IMR-90 (cell line): ENCODE measurements at regions not wholly inside any gene's neighbourhood (a gene's known extent, or its start where the extent isn't known, plus 50 kb on each side); places are given as distances from the start of the nearest gene placed in this dataset.

Experiments used
- BHLHE40 ChIP-seq: fragments of 150-350 bp; IDR thresholded peaks from 2 replicates; pipeline ENCODE4 v1.6.1; 2016; ENCODE audit warnings: mild to moderate bottlenecking, low read depth, low read length
- CEBPB ChIP-seq: IDR thresholded peaks from 2 replicates; pipeline ENCODE4 v1.6.1; 2012; ENCODE audit warnings: low read depth, low read length, improper control_type of control experiment
- CHD1 ChIP-seq: IDR thresholded peaks from 2 replicates; pipeline ENCODE4 v1.6.1; 2012; ENCODE audit warnings: low read depth, low read length, improper control_type of control experiment
- CTCF ChIP-seq: conservative IDR thresholded peaks from 2 replicates; pipeline ENCODE4 v1.5.1; 2012; ENCODE audit warnings: mild to moderate bottlenecking, low read depth, low read length, improper control_type of control experiment
- ELK1 ChIP-seq: fragments of 150-350 bp; IDR thresholded peaks from 2 replicates; pipeline ENCODE4 v1.6.1; 2016; ENCODE audit warnings: low read depth, mild to moderate bottlenecking, low read length, moderate library complexity, borderline replicate concordance
- MAFK ChIP-seq: IDR thresholded peaks from 2 replicates; pipeline ENCODE4 v1.6.1; 2012; ENCODE audit warnings: low read depth, low read length, improper control_type of control experiment
- MAZ ChIP-seq: IDR thresholded peaks from 2 replicates; pipeline ENCODE4 v1.6.1; 2012; ENCODE audit warnings: low read depth, mild to moderate bottlenecking, low read length, improper control_type of control experiment, moderate library complexity, borderline replicate concordance
- MXI1 ChIP-seq: IDR thresholded peaks from 2 replicates; pipeline ENCODE4 v1.6.1; 2012; ENCODE audit warnings: low read depth, mild to moderate bottlenecking, low read length, moderate library complexity, borderline replicate concordance
- POLR2A ChIP-seq: IDR thresholded peaks from 2 replicates; pipeline ENCODE4 v1.6.1; 2012; ENCODE audit warnings: mild to moderate bottlenecking, low read depth, low read length
- RAD21 ChIP-seq: IDR thresholded peaks from 2 replicates; pipeline ENCODE4 v1.6.1; 2012; ENCODE audit warnings: low read length, improper control_type of control experiment
- RCOR1 ChIP-seq: IDR thresholded peaks from 2 replicates; pipeline ENCODE4 v1.6.1; 2012; ENCODE audit warnings: mild to moderate bottlenecking, low read length, improper control_type of control experiment; ENCODE audit not compliant: insufficient replicate concordance
- SMC3 ChIP-seq: fragments of 150-350 bp; IDR thresholded peaks from 2 replicates; pipeline ENCODE4 v1.6.1; 2016; ENCODE audit warnings: low read depth, mild to moderate bottlenecking, antibody characterized with exemption, low read length, moderate library complexity
- USF2 ChIP-seq: fragments of 150-350 bp; IDR thresholded peaks from 2 replicates; pipeline ENCODE4 v1.6.1; 2017; ENCODE audit warnings: mild to moderate bottlenecking, antibody characterized with exemption, low read length, low read depth

GRCh38 chr7:88500131-88500530 lies 193.4 kb upstream of the STEAP4 start:
- TF ChIP-seq POLR2A (no peak), USF2 (no peak), CTCF (no peak), CHD1 (no peak), RCOR1 (no peak), BHLHE40 (no peak), MAZ (no peak), RAD21 (no peak), MAFK (no peak), CEBPB (no peak), ELK1 (no peak), MXI1 (no peak), SMC3 (no peak)
